GM12878 (cell line): ENCODE measurements at regions not wholly inside any gene's neighbourhood (a gene's known extent, or its start where the extent isn't known, plus 50 kb on each side); places are given as distances from the start of the nearest gene placed in this dataset.

ENCODE experiments used
- ATAC-seq: fragments of 200-7000 bp; cut with Tn5 transposase; 3 replicates; pipeline ENCODE4 v1.9.1; 2020; ENCODE audit warnings: mild to moderate bottlenecking, moderate library complexity
- BruUV-seq: library from RNA; stranded (reverse); fragments of 400-500 nt; replicated peaks from 2 replicates; lab custom pipeline; 2021; lab: Mats Ljungman, UMichigan
- CTCF ChIA-PET: fragments of 300-600 bp; sonication (Branson Sonifier 250); formaldehyde crosslinking; extraction: SDS; loops from one replicate; lab custom pipeline; 2021; ENCODE audit warnings: inconsistent platforms; lab: Yijun Ruan, JAX
- POLR2A ChIA-PET: fragments of 350-600 bp; formaldehyde crosslinking; extraction: SDS; loops from one replicate; lab custom pipeline; 2021; ENCODE audit warnings: inconsistent platforms; lab: Charles Lee
- RAD21 ChIA-PET: fragments of 300-600 bp; sonication (Branson Sonifier 250); formaldehyde crosslinking; loops from one replicate; lab custom pipeline; 2023; ENCODE audit warnings: antibody characterized with exemption; ENCODE audit not compliant: unreplicated experiment; lab: Charles Lee
- SMC1A ChIA-PET: fragments of 300-600 bp; sonication (Branson Sonifier 250); formaldehyde crosslinking; loops from one replicate; lab custom pipeline; 2023; ENCODE audit not compliant: unreplicated experiment, uncharacterized antibody; lab: Charles Lee
- DNase-seq: peaks from one replicate; pipeline ENCODE4 v3.0.0-alpha.2; 2011; ENCODE audit warnings: low read depth, low spot score
- FAIRE-seq: peaks from 3 replicates; lab custom pipeline; 2011; peaks lifted over from hg19 to GRCh38; lab: Jason Lieb, UNC
- H2AFZ ChIP-seq: 2 replicates; pipeline ENCODE4 v1.6.0; 2011; ENCODE audit warnings: low read depth, low read length, control low read depth; ENCODE audit not compliant: control insufficient read depth
- H3K27ac ChIP-seq: 2 replicates; pipeline ENCODE4 v1.5.1; 2011; ENCODE audit warnings: control low read depth; ENCODE audit not compliant: control insufficient read depth, insufficient read depth
- H3K27me3 ChIP-seq, 2 experiments: replicated peaks in 1 of 2; 2 replicates each; pipeline versions ENCODE4 v1.6.0 to v1.6.1; 2011; ENCODE audit warnings: low read length in 1 of 2; ENCODE audit not compliant: control insufficient read depth in 2 of 2, insufficient read depth in 2 of 2
- H3K36me3 ChIP-seq, 2 experiments: 2 replicates each; pipeline ENCODE4 v1.5.1; 2011; ENCODE audit warnings: low read length in 1 of 2; ENCODE audit not compliant: control insufficient read depth in 2 of 2, insufficient read depth in 2 of 2
- H3K4me1 ChIP-seq: 2 replicates; pipeline ENCODE4 v1.6.1; 2011; ENCODE audit warnings: mild to moderate bottlenecking, low read length, moderate library complexity, mixed read lengths; ENCODE audit not compliant: control insufficient read depth, insufficient read depth
- H3K4me2 ChIP-seq: 2 replicates; pipeline ENCODE4 v1.6.0; 2011; ENCODE audit warnings: control low read depth; ENCODE audit not compliant: control insufficient read depth, insufficient read depth
- H3K4me3 ChIP-seq: fragments of 200-600 bp; sonication (generic); 2 replicates; pipeline ENCODE4 v1.5.1; 2016
- H3K79me2 ChIP-seq: 2 replicates; pipeline ENCODE4 v1.6.0; 2011; ENCODE audit warnings: low read length; ENCODE audit not compliant: control insufficient read depth, insufficient read depth
- H3K9ac ChIP-seq: 2 replicates; pipeline ENCODE4 v1.8.0; 2011; ENCODE audit warnings: low read length, control low read depth, mixed read lengths; ENCODE audit not compliant: control insufficient read depth, insufficient read depth
- H3K9me3 ChIP-seq: replicated peaks from 3 replicates; pipeline ENCODE4 v1.5.1; 2011; ENCODE audit warnings: mild to moderate bottlenecking, low read length; ENCODE audit not compliant: control insufficient read depth, insufficient read depth
- H4K20me1 ChIP-seq: 2 replicates; pipeline ENCODE4 v1.6.0; 2011; ENCODE audit not compliant: control insufficient read depth, insufficient read depth
- ASH2L ChIP-seq: fragments of 300-600, 200-600 bp; sonication (generic); IDR thresholded peaks from 2 replicates; pipeline ENCODE4 v1.6.1; 2017; ENCODE audit warnings: low read depth, mild to moderate bottlenecking, borderline replicate concordance
- CBX3 ChIP-seq: fragments of 200-600 bp; sonication (generic); IDR thresholded peaks from 2 replicates; pipeline ENCODE4 v1.6.1; 2016; ENCODE audit warnings: low read depth, borderline replicate concordance
- CEBPZ ChIP-seq: fragments of 150-350 bp; IDR thresholded peaks from 2 replicates; pipeline ENCODE4 v1.6.1; 2016; ENCODE audit warnings: low read depth, low read length
- CREM ChIP-seq: IDR thresholded peaks from 2 replicates; pipeline ENCODE4 v1.6.1; 2014; ENCODE audit warnings: antibody characterized with exemption, low read depth
- EGR1 ChIP-seq, 2 experiments: IDR thresholded peaks; 1 replicate in 1 of 2; 2 replicates in 1 of 2; pipeline ENCODE4 v1.6.1; 2011 to 2012; ENCODE audit warnings: low read depth in 2 of 2, low read length in 2 of 2, borderline replicate concordance in 1 of 2, mild to moderate bottlenecking in 1 of 2, moderate library complexity in 1 of 2
- GABPA ChIP-seq: IDR thresholded peaks from 2 replicates; pipeline ENCODE4 v1.6.1; 2014; ENCODE audit warnings: antibody characterized with exemption, low read depth, mild to moderate bottlenecking, inconsistent platforms
- IKZF1 ChIP-seq: fragments of 450-650 bp; conservative IDR thresholded peaks from 2 replicates; pipeline ENCODE4 v1.6.1; 2017; ENCODE audit warnings: antibody characterized with exemption, mild to moderate bottlenecking
- IRF3 ChIP-seq: fragments of 450-650 bp; IDR thresholded peaks from 2 replicates; pipeline ENCODE4 v1.6.1; 2014; ENCODE audit warnings: mild to moderate bottlenecking
- NBN ChIP-seq: fragments of 450-650 bp; IDR thresholded peaks from 2 replicates; pipeline ENCODE4 v1.6.1; 2016
- SP1 ChIP-seq: IDR thresholded peaks from one replicate; pipeline ENCODE4 v1.6.1; 2011; ENCODE audit warnings: low read depth, low read length
- TAF1 ChIP-seq: IDR thresholded peaks from 2 replicates; pipeline ENCODE4 v1.6.1; 2011; ENCODE audit warnings: mild to moderate bottlenecking, low read depth, low read length, borderline replicate concordance
- TBL1XR1 ChIP-seq: IDR thresholded peaks from 2 replicates; pipeline ENCODE4 v1.6.1; 2012; ENCODE audit warnings: low read depth, low read length, improper control_type of control experiment
- TCF12 ChIP-seq: IDR thresholded peaks from 2 replicates; pipeline ENCODE4 v1.6.1; 2011; ENCODE audit warnings: low read depth, mild to moderate bottlenecking, low read length
- WRNIP1 ChIP-seq: IDR thresholded peaks from 2 replicates; pipeline ENCODE4 v1.6.1; 2011; ENCODE audit warnings: low read depth, low read length, improper control_type of control experiment, borderline replicate concordance
- ZNF274 ChIP-seq: IDR thresholded peaks from one replicate; pipeline ENCODE4 v1.8.0; 2011; ENCODE audit not compliant: insufficient read length, insufficient read depth
- WGBS: methylation state at CpG from one replicate; pipeline ENCODE4 v1.1.6; 2016; ENCODE audit warnings: low lambda C conversion rate; ENCODE audit not compliant: insufficient replicate concordance, insufficient coverage; ENCODE audit errors: missing lambda C conversion rate; 5-methylcytosine and 5-hydroxymethylcytosine counted together
- in situ Hi-C: fragments of 300-500 bp; cut with MboI; formaldehyde crosslinking; loops from 9 replicates; pipeline ENCODE4 v1.14.3; 2018; ENCODE audit warnings: mixed read lengths
- intact Hi-C: fragments of 100-400 bp; cut with micrococcal nuclease; formaldehyde crosslinking; loops from one replicate; pipeline ENCODE4 v1.14.2; 2022; ENCODE audit not compliant: unreplicated experiment

GRCh38 chr3:177618873-177619733 lies 421.8 kb upstream of the TBL1XR1 start:
- in situ Hi-C loops, result no loop called here
- WGBS, result 41% methylated on average over 8 of the region's 8 CpGs
- BruUV-seq, result no TSS peak
- Histone ChIP-seq H3K9ac (no peak overlapping the region), H3K27ac (no peak overlapping the region), H3K4me1 (no peaks in the 10 kb centered on the region), H3K4me3 (no peak overlapping the region), H4K20me1 (no peaks in the 10 kb centered on the region), H3K79me2 (no peaks in the 10 kb centered on the region), H3K4me2 (no peak overlapping the region), H3K27me3 (no peaks in the 10 kb centered on the region; a peak in 1 of 4 replicates), H3K9me3 (no peaks in the 10 kb centered on the region), H3K36me3 (no peaks in the 10 kb centered on the region), H2AFZ (no peak overlapping the region)
- intact Hi-C loops, result no loop called here
- ChIA-PET CTCF (no interaction called here), RAD21 (no interaction called here), SMC1A (no interaction called here), POLR2A (no interaction called here)
- DNase-seq (no peak), FAIRE-seq (no peak), ATAC-seq (no peak)
- TF ChIP-seq ASH2L, result no peak
- TF ChIP-seq IKZF1, result no peak
- no peak for TF ChIP-seq ZNF274
- no peak for TF ChIP-seq TCF12
- TF ChIP-seq WRNIP1, result no peak

GRCh38 chr3:177620073-177620472 lies 422.8 kb upstream of the TBL1XR1 start:
- Histone ChIP-seq H3K27ac (no peak overlapping the region), H2AFZ (no peak overlapping the region), H3K9ac (no peak overlapping the region), H4K20me1 (no peaks in the 10 kb centered on the region), H3K4me1 (no peaks in the 10 kb centered on the region), H3K27me3 (no peaks in the 10 kb centered on the region; a peak in 1 of 4 replicates), H3K4me2 (no peak overlapping the region), H3K79me2 (no peaks in the 10 kb centered on the region), H3K4me3 (no peak overlapping the region), H3K36me3 (no peaks in the 10 kb centered on the region), H3K9me3 (no peaks in the 10 kb centered on the region)
- SMC1A ChIA-PET, result no interaction called here
- in situ Hi-C loops (no loop called here), intact Hi-C loops (no loop called here)
- POLR2A ChIA-PET, result no interaction called here
- WGBS, result 65% methylated on average over 9 of the region's 9 CpGs
- DNase-seq, result no peak
- CTCF ChIA-PET, result no interaction called here
- no TSS peak for BruUV-seq
- RAD21 ChIA-PET, result no interaction called here
- no peak for ATAC-seq
- FAIRE-seq, result no peak
- TF ChIP-seq CBX3, result no peak
- no peak for TF ChIP-seq GABPA
- TF ChIP-seq EGR1 (IDR thresholded peaks at IDR 0.05; ENCODE audit: borderline replicate concordance in 1 of 2, low read depth in 2 of 2, low read length in 2 of 2), result no peak
- no peak for TF ChIP-seq NBN
- no peak for TF ChIP-seq CREM
- no peak for TF ChIP-seq SP1
- TF ChIP-seq TBL1XR1, result no peak
- no peak for TF ChIP-seq IRF3
- no peak for TF ChIP-seq CEBPZ
- no peak for TF ChIP-seq TAF1
